ENCODE measurements at regions not wholly inside any gene's neighbourhood (a gene's known extent, or its start where the extent isn't known, plus 50 kb on each side); places are given as distances from the start of the nearest gene placed in this dataset.

DNA sequence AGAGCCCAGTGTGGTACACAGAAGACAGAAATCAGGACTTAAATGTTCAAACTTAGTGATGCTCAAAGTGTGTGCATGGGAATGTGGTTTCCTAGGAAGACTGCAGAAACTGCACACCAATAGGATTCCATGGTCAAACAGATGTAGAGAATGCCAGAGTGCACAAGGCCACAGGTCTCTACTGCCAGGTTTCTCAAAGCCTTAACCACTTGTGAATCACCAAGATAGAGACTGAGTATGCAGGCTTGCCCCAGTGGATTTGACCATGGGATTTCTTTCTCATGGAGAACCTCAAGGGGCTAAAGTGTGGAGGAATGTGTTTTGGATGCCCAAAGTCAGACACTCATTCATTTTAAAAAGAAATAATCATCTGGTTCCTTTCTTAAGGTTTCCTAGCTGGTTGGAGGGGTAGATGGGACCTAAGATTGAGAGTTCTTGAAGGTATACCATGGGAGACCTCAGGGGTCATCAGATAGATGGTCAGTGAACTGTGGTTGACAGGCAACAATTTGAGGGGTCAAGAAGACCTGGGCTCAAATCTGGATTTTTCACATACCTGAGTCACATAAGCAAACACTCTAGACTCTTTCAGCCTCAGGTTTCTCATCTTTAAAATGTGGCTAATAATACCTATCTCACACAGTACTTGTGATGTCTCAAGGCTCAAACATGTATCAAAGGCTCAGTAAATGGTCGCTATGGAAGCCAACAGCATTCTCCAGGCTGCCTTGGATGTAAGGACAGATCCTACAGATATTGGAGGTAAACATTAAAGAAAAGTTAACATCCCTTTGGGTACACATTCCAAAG, 81.1 kb downstream of the BOD1 start:
- no peak overlapping the region for H3K4me3 ChIP-seq (ENCODE audit: low read depth, low read length)
- TF ChIP-seq, protein P1, sequence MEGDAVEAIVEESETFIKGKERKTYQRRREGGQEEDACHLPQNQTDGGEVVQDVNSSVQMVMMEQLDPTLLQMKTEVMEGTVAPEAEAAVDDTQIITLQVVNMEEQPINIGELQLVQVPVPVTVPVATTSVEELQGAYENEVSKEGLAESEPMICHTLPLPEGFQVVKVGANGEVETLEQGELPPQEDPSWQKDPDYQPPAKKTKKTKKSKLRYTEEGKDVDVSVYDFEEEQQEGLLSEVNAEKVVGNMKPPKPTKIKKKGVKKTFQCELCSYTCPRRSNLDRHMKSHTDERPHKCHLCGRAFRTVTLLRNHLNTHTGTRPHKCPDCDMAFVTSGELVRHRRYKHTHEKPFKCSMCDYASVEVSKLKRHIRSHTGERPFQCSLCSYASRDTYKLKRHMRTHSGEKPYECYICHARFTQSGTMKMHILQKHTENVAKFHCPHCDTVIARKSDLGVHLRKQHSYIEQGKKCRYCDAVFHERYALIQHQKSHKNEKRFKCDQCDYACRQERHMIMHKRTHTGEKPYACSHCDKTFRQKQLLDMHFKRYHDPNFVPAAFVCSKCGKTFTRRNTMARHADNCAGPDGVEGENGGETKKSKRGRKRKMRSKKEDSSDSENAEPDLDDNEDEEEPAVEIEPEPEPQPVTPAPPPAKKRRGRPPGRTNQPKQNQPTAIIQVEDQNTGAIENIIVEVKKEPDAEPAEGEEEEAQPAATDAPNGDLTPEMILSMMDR (IDR thresholded peaks at IDR 0.05; ENCODE audit: borderline replicate concordance, insufficient read depth, low read depth, low read length), result no peak

DNA sequence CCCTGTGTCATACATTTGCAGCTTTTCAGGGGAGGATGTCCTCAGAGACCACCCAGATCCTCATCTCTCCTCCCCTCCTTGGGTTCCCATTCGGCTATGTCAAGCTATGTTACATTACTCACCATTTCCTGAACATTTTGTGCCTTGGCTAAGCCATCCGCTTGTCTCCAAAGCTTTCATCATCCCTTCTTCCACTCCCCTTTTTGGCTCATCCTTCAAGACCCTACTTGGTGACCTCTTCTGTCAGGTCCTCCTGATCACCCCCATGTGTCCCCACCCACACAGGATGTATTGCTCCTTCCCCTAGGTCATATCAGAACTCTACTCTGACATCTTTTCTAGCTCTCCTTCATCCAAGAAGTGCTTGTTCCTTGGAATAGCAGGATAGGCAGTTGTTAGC, 81.8 kb downstream of the BOD1 start:
- TF ChIP-seq, protein P1 (IDR thresholded peaks at IDR 0.05; ENCODE audit: borderline replicate concordance, insufficient read depth, low read depth, low read length), result no peak
- H3K4me3 ChIP-seq (ENCODE audit: low read depth, low read length), result no peak overlapping the region

DNA sequence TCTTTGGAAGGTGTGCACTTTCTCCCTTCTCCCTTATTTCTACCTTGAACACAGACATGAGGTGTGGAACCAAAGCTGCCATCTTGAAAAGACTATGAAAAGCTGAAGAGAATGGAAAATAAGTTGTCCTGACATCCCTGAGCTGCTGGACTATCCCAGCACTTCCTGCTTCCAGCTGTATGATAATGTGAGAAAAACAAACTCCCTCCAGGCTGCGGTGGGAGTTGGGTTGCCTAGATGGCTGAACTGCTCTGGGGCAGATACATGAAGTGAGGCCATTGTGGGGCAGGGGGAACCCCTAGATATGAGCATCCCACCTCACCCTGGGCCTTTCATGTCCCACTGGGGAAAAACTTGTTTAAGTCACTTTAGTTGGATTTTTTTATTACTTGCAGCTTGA, 82.4 kb downstream of the BOD1 start:
- TF ChIP-seq, protein P1 (IDR thresholded peaks at IDR 0.05; ENCODE audit: borderline replicate concordance, insufficient read depth, low read depth, low read length), result no peak
- no peak overlapping the region for H3K4me3 ChIP-seq (ENCODE audit: low read depth, low read length)

GRCh38 chr5:173532689-173533250, 83.7 kb downstream of the BOD1 start:
- TF ChIP-seq, protein P1 (IDR thresholded peaks at IDR 0.05; ENCODE audit: borderline replicate concordance, insufficient read depth, low read depth, low read length), result no peak
- H3K4me3 ChIP-seq (ENCODE audit: low read depth, low read length), result no peak overlapping the region

DNA sequence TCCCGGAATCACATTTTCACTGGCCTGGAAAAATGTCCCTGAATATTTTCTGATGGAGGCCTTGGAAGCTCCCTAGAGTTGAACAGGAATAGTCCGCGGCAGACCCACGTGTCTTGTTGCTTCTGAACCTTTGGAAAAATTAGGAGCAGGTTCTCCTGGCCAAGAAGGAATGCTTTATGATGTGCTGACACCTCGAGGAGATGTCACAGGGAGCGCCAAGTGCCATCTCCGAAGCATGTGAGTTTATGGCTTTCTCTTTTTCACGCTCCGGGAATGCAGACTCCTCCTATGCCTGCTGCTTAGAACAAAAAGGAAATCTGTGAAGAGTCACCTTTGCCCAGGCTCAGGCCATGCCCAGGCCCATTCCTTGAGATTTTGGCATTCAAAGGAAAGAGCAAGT, 84.6 kb downstream of the BOD1 start:
- no peak overlapping the region for H3K4me3 ChIP-seq (ENCODE audit: low read depth, low read length)
- TF ChIP-seq, protein P1 (IDR thresholded peaks at IDR 0.05; ENCODE audit: borderline replicate concordance, insufficient read depth, low read depth, low read length), result no peak

DNA sequence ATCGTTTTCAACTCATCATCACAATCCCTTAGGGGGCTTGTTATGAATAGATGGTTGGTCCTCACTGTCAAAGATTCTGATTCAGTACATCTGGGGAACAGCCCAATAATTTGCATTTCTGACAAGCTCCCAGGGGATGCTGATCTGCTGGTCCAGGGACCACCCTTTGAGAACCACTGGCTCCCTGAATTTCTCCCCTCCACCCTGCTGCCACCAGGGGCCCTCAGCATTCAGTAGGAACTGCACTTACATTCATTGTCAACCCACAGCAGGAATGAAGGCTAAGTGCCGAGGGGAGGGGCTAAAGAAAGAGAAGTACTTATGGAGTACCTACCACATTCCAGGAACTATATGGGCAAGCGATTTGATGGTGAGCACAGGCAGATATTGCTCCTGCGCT, 85.9 kb downstream of the BOD1 start:
- no peak overlapping the region for H3K4me3 ChIP-seq (ENCODE audit: low read depth, low read length)
- TF ChIP-seq, protein P1 (IDR thresholded peaks at IDR 0.05; ENCODE audit: borderline replicate concordance, insufficient read depth, low read depth, low read length), result peak; percentile 27; the same call in 1 of the 2 replicates

DNA sequence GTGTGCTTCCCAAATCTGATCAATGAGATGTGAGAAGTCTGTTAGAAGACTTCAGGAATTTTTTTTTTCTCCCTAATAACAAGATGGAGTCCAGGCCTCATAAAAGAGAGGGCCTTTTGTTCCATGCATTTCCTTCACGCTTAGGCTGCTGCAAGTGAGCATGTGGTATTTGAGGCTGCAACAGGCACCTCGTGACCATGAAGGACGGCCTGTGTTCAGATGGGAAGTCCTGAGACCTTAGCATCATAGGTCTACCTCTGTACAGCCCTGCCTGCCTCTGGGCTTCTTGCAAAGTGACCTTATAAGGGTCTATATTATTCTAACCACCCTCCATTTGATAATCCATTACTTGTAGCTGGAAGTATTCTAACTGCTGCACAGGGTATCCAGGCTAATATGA, 86.6 kb downstream of the BOD1 start:
- TF ChIP-seq, protein P1 (IDR thresholded peaks at IDR 0.05; ENCODE audit: borderline replicate concordance, insufficient read depth, low read depth, low read length), result no peak
- H3K4me3 ChIP-seq (ENCODE audit: low read depth, low read length), result no peak overlapping the region

Measured in GM12875 (cell line).